H1 (cell line): ENCODE measurements at regions not wholly inside any gene's neighbourhood (a gene's known extent, or its start where the extent isn't known, plus 50 kb on each side); places are given as distances from the start of the nearest gene placed in this dataset.

Source experiments
- CTCF ChIA-PET: fragments of 300-600 bp; sonication (Branson Sonifier 250); formaldehyde crosslinking; loops from one replicate; lab custom pipeline; 2021; ENCODE audit not compliant: partially characterized antibody; lab: Charles Lee
- POLR2A ChIA-PET: fragments of 300-600 bp; sonication (Branson Sonifier 250); formaldehyde crosslinking; loops from one replicate; lab custom pipeline; 2021; ENCODE audit warnings: inconsistent platforms; ENCODE audit not compliant: partially characterized antibody; lab: Charles Lee
- DNase-seq, 2 experiments: peaks; one replicate each; pipeline versions ENCODE4 v3.0.0 to v3.0.0-alpha.2; 2010 to 2022; ENCODE audit warnings: low spot score in 2 of 2, low read depth in 1 of 2, mixed read lengths in 1 of 2
- FAIRE-seq: peaks from 2 replicates; lab custom pipeline; 2011; peaks lifted over from hg19 to GRCh38; lab: Jason Lieb, UNC
- H2AFZ ChIP-seq: 2 replicates; pipeline ENCODE4 v1.8.1; 2012; ENCODE audit warnings: low read length, inconsistent platforms
- H2AK5ac ChIP-seq: 2 replicates; pipeline ENCODE4 v1.6.1; 2013; ENCODE audit warnings: low read depth, low read length
- H2BK120ac ChIP-seq: replicated peaks from 2 replicates; pipeline ENCODE3; 2013; ENCODE audit warnings: low read depth, low read length, inconsistent platforms
- H2BK12ac ChIP-seq: 2 replicates; pipeline ENCODE4 v1.6.1; 2013; ENCODE audit warnings: low read depth, low read length
- H2BK15ac ChIP-seq: 2 replicates; pipeline ENCODE4 v1.6.1; 2013; ENCODE audit warnings: low read length
- H2BK20ac ChIP-seq: 2 replicates; pipeline ENCODE4 v1.6.1; 2013; ENCODE audit warnings: low read length
- H2BK5ac ChIP-seq: 2 replicates; pipeline ENCODE4 v1.6.1; 2013; ENCODE audit warnings: low read depth, low read length
- H3K14ac ChIP-seq: 2 replicates; pipeline ENCODE4 v1.6.1; 2013; ENCODE audit warnings: inconsistent platforms; ENCODE audit not compliant: insufficient read length
- H3K18ac ChIP-seq: 2 replicates; pipeline ENCODE4 v1.6.1; 2013; ENCODE audit warnings: low read length; ENCODE audit errors: extremely low read depth
- H3K23ac ChIP-seq: 2 replicates; pipeline ENCODE4 v1.6.1; 2013; ENCODE audit warnings: inconsistent platforms; ENCODE audit not compliant: insufficient read length
- H3K23me2 ChIP-seq: 2 replicates; pipeline ENCODE4 v1.6.1; 2013; ENCODE audit warnings: low read depth, low read length
- H3K27ac ChIP-seq: 2 replicates; pipeline ENCODE4 v1.6.1; 2011; ENCODE audit warnings: low read depth, low read length, inconsistent platforms
- H3K27me3 ChIP-seq, 4 experiments: replicated peaks in 1 of 4; 1 replicate in 1 of 4; 2 replicates in 3 of 4; pipeline versions ENCODE4 v1.6.1 to v1.8.1; 2011 to 2013; ENCODE audit warnings: low read length in 3 of 4, mild to moderate bottlenecking in 3 of 4, inconsistent platforms in 2 of 4, mixed read lengths in 2 of 4, moderate library complexity in 1 of 4; ENCODE audit not compliant: control insufficient read depth in 3 of 4, insufficient read depth in 3 of 4; ENCODE audit errors: extremely low read depth in 1 of 4
- H3K36me3 ChIP-seq, 4 experiments: 2 replicates each; pipeline versions ENCODE4 v1.6.1 to v1.8.1; 2011 to 2013; ENCODE audit warnings: mild to moderate bottlenecking in 4 of 4, low read length in 3 of 4, moderate library complexity in 2 of 4, control low read depth in 1 of 4, inconsistent platforms in 1 of 4; ENCODE audit not compliant: insufficient read depth in 4 of 4, control insufficient read depth in 2 of 4
- H3K4ac ChIP-seq: replicated peaks from 2 replicates; pipeline ENCODE3; 2013; ENCODE audit warnings: low read length, low read depth, mixed read lengths, inconsistent platforms; ENCODE audit not compliant: insufficient read length
- H3K4me1 ChIP-seq, 4 experiments: replicated peaks in 1 of 4; 1 replicate in 1 of 4; 2 replicates in 3 of 4; pipeline versions ENCODE4 v1.6.1 to v1.8.1; 2011 to 2013; ENCODE audit warnings: low read length in 3 of 4, inconsistent platforms in 2 of 4, mixed read lengths in 1 of 4; ENCODE audit not compliant: insufficient read depth in 4 of 4, control insufficient read depth in 3 of 4
- H3K4me2 ChIP-seq, 2 experiments: 2 replicates each; pipeline versions ENCODE4 v1.6.1 to v1.8.1; 2011 to 2013; ENCODE audit warnings: low read depth in 2 of 2, low read length in 2 of 2, control low read depth in 1 of 2, inconsistent platforms in 1 of 2, mild to moderate bottlenecking in 1 of 2; ENCODE audit not compliant: insufficient read depth in 1 of 2
- H3K4me3 ChIP-seq, 4 experiments: fragments of 200-600, 300-600 bp in 1 of 4; sonication (generic), shearing (Covaris generic), sonication (Bioruptor Twin) in 1 of 4; 2 replicates each; pipeline versions ENCODE4 v1.5.1 to v1.8.1; 2011 to 2016; ENCODE audit warnings: low read length in 4 of 4, low read depth in 3 of 4, control low read depth in 2 of 4, inconsistent platforms in 2 of 4, mild to moderate bottlenecking in 2 of 4, mixed read lengths in 1 of 4, moderate library complexity in 1 of 4; ENCODE audit not compliant: insufficient read depth in 2 of 4; ENCODE audit errors: extremely low read depth in 1 of 4
- H3K56ac ChIP-seq: replicated peaks from 2 replicates; pipeline ENCODE3; 2013; ENCODE audit warnings: low read depth, mild to moderate bottlenecking, mixed read lengths, low read length, inconsistent platforms; ENCODE audit not compliant: insufficient read length
- H3K79me1 ChIP-seq: 2 replicates; pipeline ENCODE4 v1.6.1; 2013; ENCODE audit warnings: low read depth, low read length, control low read depth
- H3K79me2 ChIP-seq, 2 experiments: 2 replicates each; pipeline versions ENCODE4 v1.6.1 to v1.8.1; 2012 to 2013; ENCODE audit warnings: low read length in 2 of 2, mild to moderate bottlenecking in 2 of 2, inconsistent platforms in 1 of 2; ENCODE audit not compliant: insufficient read depth in 2 of 2, control insufficient read depth in 1 of 2
- H3K9ac ChIP-seq, 4 experiments: replicated peaks in 1 of 4; 1 replicate in 1 of 4; 2 replicates in 3 of 4; pipeline versions ENCODE4 v1.6.1 to v1.8.1; 2011 to 2013; ENCODE audit warnings: low read depth in 3 of 4, low read length in 3 of 4, control low read depth in 2 of 4, mild to moderate bottlenecking in 2 of 4, moderate library complexity in 2 of 4, inconsistent platforms in 1 of 4; ENCODE audit errors: extremely low read depth in 1 of 4
- H3K9me3 ChIP-seq, 2 experiments: 2 replicates each; pipeline versions ENCODE4 v1.6.1 to v1.8.1; 2012 to 2013; ENCODE audit warnings: mild to moderate bottlenecking in 2 of 2, moderate library complexity in 2 of 2, control low read depth in 1 of 2, inconsistent platforms in 1 of 2, low read depth in 1 of 2, low read length in 1 of 2, mixed read lengths in 1 of 2; ENCODE audit not compliant: insufficient read depth in 2 of 2
- H4K20me1 ChIP-seq, 2 experiments: replicated peaks in 1 of 2; 2 replicates each; pipeline versions ENCODE3 to v1.8.1; 2011 to 2013; ENCODE audit warnings: inconsistent platforms in 2 of 2, low read length in 2 of 2, mild to moderate bottlenecking in 1 of 2; ENCODE audit not compliant: insufficient read depth in 2 of 2, control insufficient read depth in 1 of 2
- H4K5ac ChIP-seq: 2 replicates; pipeline ENCODE4 v1.6.1; 2013; ENCODE audit warnings: low read length, low read depth, mixed read lengths, inconsistent platforms; ENCODE audit not compliant: insufficient read length
- H4K8ac ChIP-seq: 2 replicates; pipeline ENCODE4 v1.8.0; 2013; ENCODE audit warnings: mild to moderate bottlenecking, moderate library complexity, low read length, inconsistent platforms; ENCODE audit not compliant: insufficient read depth; ENCODE audit errors: extremely low read depth
- H4K91ac ChIP-seq: replicated peaks from 2 replicates; pipeline ENCODE3; 2013; ENCODE audit warnings: low read length, mixed read lengths, inconsistent platforms; ENCODE audit not compliant: insufficient read length
- CHD1 ChIP-seq: IDR thresholded peaks from 2 replicates; pipeline ENCODE4 v1.6.1; 2012; ENCODE audit warnings: low read depth, low read length, improper control_type of control experiment
- HDAC2 ChIP-seq, 2 experiments: fragments of 300-600 bp in 1 of 2; sonication (generic) in 1 of 2; IDR thresholded peaks; 2 replicates each; pipeline ENCODE4 v1.6.1; 2011 to 2012; ENCODE audit warnings: low read depth in 2 of 2, low read length in 2 of 2, mild to moderate bottlenecking in 2 of 2, moderate library complexity in 2 of 2, borderline replicate concordance in 1 of 2, inconsistent platforms in 1 of 2
- NANOG ChIP-seq: IDR thresholded peaks from 2 replicates; pipeline ENCODE4 v1.6.1; 2011; ENCODE audit warnings: low read length, low read depth, mild to moderate bottlenecking, inconsistent platforms; ENCODE audit not compliant: insufficient read depth, poor library complexity, severe bottlenecking
- RAD21 ChIP-seq, 2 experiments: IDR thresholded peaks in 1 of 2; conservative IDR thresholded peaks in 1 of 2; 2 replicates each; pipeline ENCODE4 v1.6.1; 2011; ENCODE audit warnings: low read depth in 2 of 2, low read length in 2 of 2, improper control_type of control experiment in 1 of 2, inconsistent platforms in 1 of 2, mild to moderate bottlenecking in 1 of 2, moderate library complexity in 1 of 2
- SIRT6 ChIP-seq: IDR thresholded peaks from one replicate; pipeline ENCODE4 v1.7.1; 2012; ENCODE audit warnings: low read length, inconsistent platforms
- SP1 ChIP-seq: IDR thresholded peaks from 2 replicates; pipeline ENCODE4 v1.6.1; 2011; ENCODE audit warnings: low read depth, low read length
- WGBS, 2 experiments: shearing (Covaris generic) in 1 of 2; methylation state at CpG; one replicate each; pipeline versions ENCODE4 v1.1.6 to v1.1.7; 2013 to 2015; ENCODE audit warnings: low lambda C conversion rate in 2 of 2, mixed read lengths in 2 of 2, inconsistent platforms in 1 of 2, low coverage in 1 of 2, missing lambda C conversion rate in 1 of 2; ENCODE audit not compliant: insufficient replicate concordance in 2 of 2, insufficient coverage in 1 of 2, insufficient read length in 1 of 2; ENCODE audit errors: extremely low coverage in 1 of 2, missing lambda C conversion rate in 1 of 2; 5-methylcytosine and 5-hydroxymethylcytosine counted together

DNA sequence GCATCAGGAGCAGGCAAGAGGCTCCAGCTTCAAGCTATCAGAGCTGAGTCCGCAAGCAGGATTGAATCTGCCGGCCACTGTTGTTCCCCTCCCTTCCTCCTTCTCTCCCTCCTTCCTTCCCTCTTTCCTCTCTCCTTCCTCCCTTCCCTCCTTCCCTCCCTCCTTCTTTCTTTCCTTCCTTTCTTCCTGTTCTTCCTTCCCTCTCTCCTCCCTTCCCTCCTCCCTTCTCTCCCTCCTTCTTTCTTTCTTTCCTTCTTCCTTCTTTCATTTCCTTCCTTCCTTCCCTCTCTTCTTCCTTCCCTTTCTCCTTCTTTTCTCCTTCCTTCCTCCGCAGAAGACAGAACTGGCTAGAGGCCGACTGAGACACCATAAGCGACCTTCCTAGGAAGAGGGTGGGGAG, 534.0 kb downstream of the NPHP4 start:
- 81% methylated on average over 2 of the region's 5 CpGs; no CpG with 5 or more reads in 1 of the 2 experiments for WGBS, 2 experiments
- Histone ChIP-seq H3K4me1 (peaks cover 0 to 4% (median 2%) of the 10 kb centered on the region in 4 experiments; a peak in 2 of 7 replicates), H3K4me2 (no peak overlapping the region)

More for the DNA sequence above, 534.0 kb downstream of the NPHP4 start:
- Histone ChIP-seq H2AK5ac (no peak overlapping the region), H4K5ac (no peak overlapping the region), H3K18ac (no peak overlapping the region), H2BK12ac (no peak overlapping the region), H3K4ac (no peak overlapping the region), H3K27ac (no peak overlapping the region), H3K9me3 (peaks cover 0 to 4% of the 10 kb centered on the region in 2 experiments; a peak in 1 of 4 replicates), H2BK5ac (no peak overlapping the region), H4K91ac (no peak overlapping the region), H2BK20ac (no peak overlapping the region), H3K23ac (no peak overlapping the region), H3K56ac (no peak overlapping the region), H2BK15ac (no peak overlapping the region), H2BK120ac (no peak overlapping the region), H3K36me3 (no peaks in the 10 kb centered on the region)
- DNase-seq = no peak
- ChIA-PET CTCF (interaction anchor here (0.7 to 1.0 kb wide), 2 partner anchors 9 to 22 kb away, joined by 3 read pairs; no protein-coding TSS in a partner anchor), POLR2A (no interaction called here)
- no peak for TF ChIP-seq RAD21 (IDR thresholded peaks at IDR 0.05 in 1 of 2, conservative IDR thresholded peaks at IDR 0.05 in 1 of 2; ENCODE audit: low read depth in 2 of 2, low read length in 2 of 2)
- TF ChIP-seq SP1 = no peak
- no peak for TF ChIP-seq SIRT6
- TF ChIP-seq NANOG = no peak
- TF ChIP-seq CHD1 = no peak
- no peak for TF ChIP-seq HDAC2 (IDR thresholded peaks at IDR 0.05; ENCODE audit: borderline replicate concordance in 1 of 2, low read depth in 2 of 2, low read length in 2 of 2)
- TF ChIP-seq, all 59 proteins: peak for 0
- H3K79me2 ChIP-seq = no peaks in the 10 kb centered on the region
- H3K4me3 ChIP-seq = no peak overlapping the region
- H2AFZ ChIP-seq = no peak overlapping the region
- no peaks in the 10 kb centered on the region for H3K27me3 ChIP-seq
- no peak for FAIRE-seq
- H3K79me1 ChIP-seq = no peaks in the 10 kb centered on the region
- H3K14ac ChIP-seq = no peak overlapping the region
- no peak overlapping the region for H4K8ac ChIP-seq
- no peaks in the 10 kb centered on the region for H4K20me1 ChIP-seq
- H3K9ac ChIP-seq = no peak overlapping the region
- no peaks in the 10 kb centered on the region for H3K23me2 ChIP-seq
